ENCODE measurements at regions not wholly inside any gene's neighbourhood (a gene's known extent, or its start where the extent isn't known, plus 50 kb on each side); places are given as distances from the start of the nearest gene placed in this dataset.

DNA sequence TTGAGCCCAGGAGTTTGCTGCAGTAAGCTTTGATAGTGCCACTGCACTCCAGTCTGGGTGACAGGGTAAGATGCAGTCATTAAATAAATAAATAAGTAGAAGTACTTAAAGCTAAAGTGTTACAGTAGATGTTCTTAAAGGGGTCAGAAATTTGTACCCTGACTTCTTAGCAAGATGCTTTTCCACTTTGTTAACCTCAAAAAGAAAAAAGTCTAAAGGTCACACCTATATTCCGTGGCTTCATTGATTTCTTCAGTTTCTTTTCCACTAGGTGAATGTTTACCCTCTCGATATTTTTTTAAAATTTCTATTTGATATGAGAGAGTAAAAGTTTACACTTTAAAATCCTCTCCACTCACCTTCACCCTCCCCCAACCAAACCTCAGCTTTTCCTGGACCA lies 64.3 kb upstream of the PLEKHA5 start:
- no peak for DNase-seq

- DNase-seq, result no peak
Observed at GRCh38 chr12:19065871-19066270, 63.7 kb upstream of the PLEKHA5 start.

- no peak for DNase-seq
Observed at GRCh38 chr12:19066475-19067001, 63.0 kb upstream of the PLEKHA5 start.

DNA sequence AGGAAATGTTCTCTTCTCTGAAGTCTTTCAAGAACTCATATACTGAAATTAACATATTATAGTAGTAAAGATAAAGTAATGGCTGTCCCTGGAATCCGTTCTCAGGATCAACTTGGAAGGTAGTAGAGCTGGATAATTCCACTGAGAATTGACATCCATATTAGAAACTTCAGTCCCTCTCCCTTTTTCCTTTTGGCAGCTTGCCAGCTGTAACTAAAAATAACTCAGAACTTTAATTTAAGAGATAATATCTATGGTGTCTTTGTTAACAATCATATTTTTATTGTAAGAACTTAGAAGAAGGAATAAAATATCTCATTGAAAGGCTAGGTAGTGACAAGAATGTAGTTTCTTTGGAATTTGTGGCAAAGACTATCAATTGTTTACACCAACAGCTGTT lies 61.4 kb upstream of the PLEKHA5 start:
- DNase-seq, result no peak

DNA sequence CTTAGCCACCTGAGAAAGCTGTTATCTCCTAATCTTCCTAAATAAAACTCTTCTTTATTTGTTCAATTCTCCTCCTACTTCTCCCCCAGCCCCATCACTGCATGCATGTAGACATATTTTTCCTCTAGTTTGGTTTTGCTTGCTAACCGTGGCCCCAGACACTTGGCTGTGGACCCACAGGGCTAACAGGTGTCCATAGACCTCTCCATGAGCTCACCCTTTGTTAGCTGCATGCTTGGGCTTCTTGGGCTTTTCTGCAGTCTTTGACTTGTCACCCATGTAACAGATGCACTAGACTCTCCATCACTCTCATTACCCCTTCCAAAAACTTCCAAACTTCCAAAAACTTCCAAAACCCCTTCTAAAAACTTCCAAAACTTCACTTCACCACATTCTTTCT lies 59.2 kb upstream of the PLEKHA5 start:
- DNase-seq, result no peak

- DNase-seq, result no peak
Observed at GRCh38 chr12:19074700-19075099, 54.8 kb upstream of the PLEKHA5 start.

DNA sequence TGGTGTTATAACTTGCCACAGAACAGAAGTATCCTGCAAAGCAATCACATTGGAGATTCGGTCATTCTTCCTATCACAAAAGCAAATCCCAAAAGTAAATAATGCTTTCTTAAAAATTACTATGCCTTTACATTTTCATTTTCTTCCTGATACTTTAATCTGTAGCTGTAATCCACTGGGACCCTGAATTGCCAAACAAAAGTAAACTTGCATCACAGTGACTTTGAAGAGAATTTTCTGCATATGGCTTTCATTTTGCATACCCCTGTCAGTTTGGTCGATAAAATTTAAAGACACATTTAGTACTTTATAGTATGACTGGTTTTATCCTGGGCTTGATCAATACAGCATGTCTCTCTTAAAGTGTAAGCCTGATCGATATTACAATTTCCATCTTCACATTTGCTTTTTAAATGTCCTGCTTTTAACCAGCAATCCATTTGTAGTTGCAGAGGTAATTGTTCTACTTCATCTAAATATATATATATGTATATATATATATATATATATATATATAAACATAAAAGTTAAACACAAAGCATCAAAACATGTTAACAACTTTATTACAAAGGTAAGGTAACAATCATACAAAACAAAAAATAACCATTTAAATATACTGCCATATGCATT lies 53.7 kb upstream of the PLEKHA5 start:
- no peak for DNase-seq
